HFFc6 (cell line): ENCODE measurements at regions not wholly inside any gene's neighbourhood (a gene's known extent, or its start where the extent isn't known, plus 50 kb on each side); places are given as distances from the start of the nearest gene placed in this dataset.

Experiments used
- DNase-seq: peaks from one replicate; pipeline ENCODE4 v3.0.0-alpha.2; 2018
- H3K27ac Mint-ChIP-seq: 2 replicates; pipeline ENCODE4 v1.8.0; 2020; ENCODE audit warnings: mild to moderate bottlenecking, mixed read lengths
- H3K27me3 Mint-ChIP-seq: 2 replicates; pipeline ENCODE4 v1.8.0; 2021; ENCODE audit warnings: mild to moderate bottlenecking, moderate library complexity, mixed read lengths; ENCODE audit not compliant: insufficient read depth
- H3K36me3 Mint-ChIP-seq: 2 replicates; pipeline ENCODE4 v1.8.0; 2021; ENCODE audit warnings: low read depth, mixed read lengths
- H3K4me1 Mint-ChIP-seq: 2 replicates; pipeline ENCODE4 v1.8.0; 2020; ENCODE audit warnings: low read depth, mixed read lengths
- H3K4me3 Mint-ChIP-seq: 2 replicates; pipeline ENCODE4 v1.8.0; 2020; ENCODE audit warnings: mild to moderate bottlenecking, moderate library complexity, mixed read lengths
- H3K9me3 Mint-ChIP-seq: 2 replicates; pipeline ENCODE4 v1.8.0; 2020; ENCODE audit warnings: mild to moderate bottlenecking, mixed read lengths
- TF ChIP-seq, protein P1 (sequence below): fragments of 200-600 bp; sonication (generic); IDR thresholded peaks from 2 replicates; pipeline ENCODE4 v1.5.0; 2021; ENCODE audit warnings: antibody characterized with exemption, mild to moderate bottlenecking

DNA sequence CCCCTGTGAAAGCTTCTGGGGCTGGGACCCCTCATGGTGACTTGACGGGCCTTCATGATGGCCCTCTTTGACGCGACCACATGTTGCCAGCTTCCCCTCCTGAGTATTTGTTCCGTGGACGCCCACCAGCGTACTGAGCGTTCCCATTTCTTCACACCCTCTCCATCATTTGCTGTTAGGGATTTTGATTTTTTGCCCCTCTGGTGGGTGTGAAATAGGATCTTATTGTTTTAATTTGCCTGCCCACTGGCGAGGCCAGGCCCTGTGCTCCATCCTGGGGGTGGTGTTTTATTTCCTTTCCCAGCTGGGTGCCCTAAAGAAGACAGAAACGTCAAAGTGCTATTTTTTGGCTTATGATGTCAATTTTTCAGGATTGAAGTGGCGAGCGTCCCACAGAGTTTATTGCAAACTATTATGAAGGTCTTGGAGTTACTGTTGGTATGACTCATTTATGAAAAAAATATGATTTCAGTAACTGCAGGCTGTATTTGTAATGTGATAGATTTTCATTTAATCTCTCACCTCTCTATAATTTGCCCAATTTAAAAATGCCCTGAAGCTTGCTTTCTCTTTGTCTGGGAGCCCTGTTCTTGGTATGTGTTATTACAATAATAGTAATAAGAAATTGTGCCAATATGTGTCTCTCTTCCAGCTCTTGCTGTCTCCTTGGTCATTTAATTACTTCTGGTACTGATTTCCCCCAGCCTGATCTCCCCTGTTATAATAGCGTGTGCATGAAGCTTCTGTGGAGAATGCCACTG is 99.6 kb downstream of the SLC25A47 start:
- no peak for DNase-seq
- H3K27me3 Mint-ChIP-seq, result peaks cover 2% of the 10 kb centered on the region; the same call in 1 of the 2 replicates
- H3K4me1 Mint-ChIP-seq, result peaks cover 37% of the 10 kb centered on the region
- no peak overlapping the region for H3K4me3 Mint-ChIP-seq
- H3K27ac Mint-ChIP-seq, result no peak overlapping the region
- TF ChIP-seq, protein P1, sequence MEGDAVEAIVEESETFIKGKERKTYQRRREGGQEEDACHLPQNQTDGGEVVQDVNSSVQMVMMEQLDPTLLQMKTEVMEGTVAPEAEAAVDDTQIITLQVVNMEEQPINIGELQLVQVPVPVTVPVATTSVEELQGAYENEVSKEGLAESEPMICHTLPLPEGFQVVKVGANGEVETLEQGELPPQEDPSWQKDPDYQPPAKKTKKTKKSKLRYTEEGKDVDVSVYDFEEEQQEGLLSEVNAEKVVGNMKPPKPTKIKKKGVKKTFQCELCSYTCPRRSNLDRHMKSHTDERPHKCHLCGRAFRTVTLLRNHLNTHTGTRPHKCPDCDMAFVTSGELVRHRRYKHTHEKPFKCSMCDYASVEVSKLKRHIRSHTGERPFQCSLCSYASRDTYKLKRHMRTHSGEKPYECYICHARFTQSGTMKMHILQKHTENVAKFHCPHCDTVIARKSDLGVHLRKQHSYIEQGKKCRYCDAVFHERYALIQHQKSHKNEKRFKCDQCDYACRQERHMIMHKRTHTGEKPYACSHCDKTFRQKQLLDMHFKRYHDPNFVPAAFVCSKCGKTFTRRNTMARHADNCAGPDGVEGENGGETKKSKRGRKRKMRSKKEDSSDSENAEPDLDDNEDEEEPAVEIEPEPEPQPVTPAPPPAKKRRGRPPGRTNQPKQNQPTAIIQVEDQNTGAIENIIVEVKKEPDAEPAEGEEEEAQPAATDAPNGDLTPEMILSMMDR, result no peak
- H3K36me3 Mint-ChIP-seq, result no peaks in the 10 kb centered on the region
- H3K9me3 Mint-ChIP-seq, result no peaks in the 10 kb centered on the region

DNA sequence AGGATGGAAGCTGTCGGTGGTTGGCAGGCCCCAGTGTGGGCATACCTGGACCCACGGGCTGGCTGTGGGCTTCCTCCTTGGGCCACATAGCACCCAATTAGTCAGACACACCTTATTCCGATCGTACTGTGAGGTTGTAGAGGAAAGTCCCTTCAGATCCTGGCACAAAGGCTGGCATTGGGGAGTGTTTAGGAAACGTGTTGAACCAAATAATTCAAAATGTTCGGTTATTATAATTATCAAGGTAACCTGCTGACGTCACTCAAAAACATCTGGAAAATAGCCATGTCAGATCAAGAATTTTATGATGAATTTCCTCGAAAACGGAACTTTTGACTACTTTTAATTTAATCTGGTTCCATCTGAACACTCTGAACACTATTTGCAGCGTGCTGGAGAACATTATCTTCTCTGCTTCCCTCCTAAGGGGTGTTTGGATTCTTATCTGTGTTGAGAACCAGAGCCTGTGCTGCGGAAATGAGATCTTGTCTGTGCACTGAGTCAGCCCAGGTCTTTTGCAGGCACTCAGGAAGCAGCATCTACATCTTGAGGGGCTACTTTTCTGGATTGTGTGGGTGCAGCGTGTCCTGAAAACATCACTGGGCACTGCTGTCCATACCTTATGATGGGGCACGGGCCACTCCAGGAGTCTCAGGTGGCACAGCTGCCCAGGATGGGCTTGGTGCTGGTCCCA is 100.3 kb downstream of the SLC25A47 start:
- no peaks in the 10 kb centered on the region for H3K9me3 Mint-ChIP-seq
- DNase-seq, result no peak
- no peaks in the 10 kb centered on the region for H3K36me3 Mint-ChIP-seq
- TF ChIP-seq, protein P1, result no peak
- H3K4me1 Mint-ChIP-seq, result peaks cover 36% of the 10 kb centered on the region
- no peak overlapping the region for H3K27ac Mint-ChIP-seq
- H3K4me3 Mint-ChIP-seq, result no peak overlapping the region
- H3K27me3 Mint-ChIP-seq, result peaks cover 2% of the 10 kb centered on the region; the same call in 1 of the 2 replicates

DNA sequence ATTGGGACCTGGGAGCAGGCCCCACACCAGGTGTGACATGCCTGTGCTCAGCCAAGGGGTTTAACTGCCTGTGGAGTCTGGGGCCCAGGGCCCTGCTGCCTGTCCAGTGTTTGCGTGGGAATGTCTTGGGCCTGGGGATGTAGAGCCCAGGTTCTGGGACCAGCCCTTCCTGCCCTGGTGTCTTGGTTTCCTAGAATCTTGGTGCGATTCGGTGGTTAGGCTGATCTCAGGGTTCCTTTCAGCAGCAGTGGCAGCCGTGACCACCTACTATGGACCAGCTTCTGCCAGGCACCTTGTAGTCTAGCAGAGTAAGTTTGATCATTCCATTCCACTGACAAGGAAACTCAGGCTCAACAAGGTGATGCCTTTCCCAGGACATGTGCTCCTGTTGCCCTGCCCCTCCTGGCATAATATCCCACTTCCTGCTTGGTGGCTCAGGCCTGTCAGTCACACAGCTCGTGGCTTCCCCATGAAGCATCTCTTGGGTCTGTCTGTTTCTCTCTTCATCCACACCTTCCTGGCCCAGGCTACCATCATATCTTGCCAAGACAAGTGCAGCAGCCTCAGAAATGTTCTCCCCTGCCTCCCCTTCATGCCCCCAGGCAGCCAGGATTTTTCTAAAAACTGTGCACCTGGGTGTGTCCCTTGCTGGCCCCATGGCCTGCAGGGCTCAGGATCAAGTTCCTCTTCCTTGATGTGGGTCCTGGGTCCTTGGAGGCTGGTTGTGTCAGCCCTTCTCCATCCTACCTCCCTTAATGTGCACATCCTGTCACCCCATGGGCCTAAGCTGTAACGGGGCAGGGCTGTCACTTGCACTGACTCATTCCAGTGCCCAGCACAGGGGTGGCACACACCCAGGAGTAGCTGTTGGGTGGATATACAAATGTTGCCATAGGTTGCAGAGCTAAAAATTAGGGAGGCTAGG is 101.6 kb downstream of the SLC25A47 start:
- no peaks in the 10 kb centered on the region for H3K9me3 Mint-ChIP-seq
- H3K36me3 Mint-ChIP-seq, result no peaks in the 10 kb centered on the region
- no peak overlapping the region for H3K4me3 Mint-ChIP-seq
- H3K4me1 Mint-ChIP-seq, result peaks cover 39% of the 10 kb centered on the region
- peaks cover 2% of the 10 kb centered on the region; the same call in 1 of the 2 replicates for H3K27me3 Mint-ChIP-seq
- no peak for DNase-seq
- no peak overlapping the region for H3K27ac Mint-ChIP-seq
- TF ChIP-seq, protein P1, result no peak

DNA sequence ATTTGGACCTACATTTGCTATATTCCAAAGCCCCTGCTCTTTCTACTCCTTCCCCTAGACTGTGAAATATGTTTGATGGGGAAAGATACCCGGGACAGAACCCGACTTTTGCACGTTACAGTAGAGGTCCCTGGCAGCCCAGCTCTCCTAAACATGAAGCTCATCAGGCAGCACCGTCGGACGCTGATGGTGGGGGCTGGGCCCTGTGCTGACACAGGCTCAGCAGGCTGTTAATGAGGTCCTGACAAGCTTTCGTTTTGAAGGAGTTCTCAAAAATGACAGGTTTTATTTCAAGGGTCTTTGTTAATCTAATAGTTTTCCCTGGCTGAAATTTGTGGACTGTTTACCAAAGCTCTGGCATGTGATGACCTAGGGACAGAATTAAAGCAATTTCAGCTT is 102.3 kb downstream of the SLC25A47 start:
- H3K36me3 Mint-ChIP-seq, result no peaks in the 10 kb centered on the region

DNA sequence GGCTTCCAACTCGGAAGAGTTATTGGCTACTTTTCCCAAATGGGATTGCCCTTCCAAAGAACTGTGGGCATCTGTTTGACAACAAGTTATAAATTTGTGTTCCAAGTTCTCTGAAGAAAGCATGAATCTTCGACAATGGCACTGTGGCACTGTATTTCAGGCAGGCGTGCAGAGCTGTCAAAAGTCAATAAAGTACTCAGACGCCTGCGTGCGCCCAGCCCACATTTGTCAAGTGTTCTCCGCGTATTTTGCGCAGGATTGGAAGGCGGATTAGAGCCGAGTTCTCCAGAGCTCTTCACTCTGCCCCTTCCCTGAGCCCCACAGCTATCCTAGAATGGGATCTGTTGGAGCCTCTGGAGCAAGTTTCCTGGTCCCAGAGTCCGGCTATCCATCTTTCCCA is 103.2 kb downstream of the SLC25A47 start:
- peaks cover 5% of the 10 kb centered on the region; the same call in 1 of the 2 replicates for H3K27me3 Mint-ChIP-seq
- TF ChIP-seq, protein P1, result no peak
- H3K36me3 Mint-ChIP-seq, result no peaks in the 10 kb centered on the region
- H3K27ac Mint-ChIP-seq, result no peak overlapping the region
- DNase-seq, result no peak
- H3K9me3 Mint-ChIP-seq, result no peaks in the 10 kb centered on the region
- H3K4me1 Mint-ChIP-seq, result peaks cover 45% of the 10 kb centered on the region
- H3K4me3 Mint-ChIP-seq, result no peak overlapping the region

More for the DNA sequence above, 102.3 kb downstream of the SLC25A47 start:
- TF ChIP-seq, protein P1, result no peak
- Mint-ChIP-seq H3K4me1 (peaks cover 45% of the 10 kb centered on the region), H3K4me3 (no peak overlapping the region), H3K9me3 (no peaks in the 10 kb centered on the region), H3K27ac (no peak overlapping the region), H3K27me3 (peaks cover 5% of the 10 kb centered on the region; the same call in 1 of the 2 replicates)
- DNase-seq, result no peak
